ENCODE measurements at regions not wholly inside any gene's neighbourhood (a gene's known extent, or its start where the extent isn't known, plus 50 kb on each side); places are given as distances from the start of the nearest gene placed in this dataset.

GRCh38 chr12:14257303-14257733, 108.2 kb upstream of the ATF7IP start (continued):
- TF ChIP-seq FOXA1 (IDR thresholded peaks at IDR 0.05) = no peak
- TF ChIP-seq FOXA1 (CRISPR knock-in tag; IDR thresholded peaks at IDR 0.05) = no peak
- 0 out of 2 replicates have a peak, but pooled peaks have one; percentile 39 for TF ChIP-seq KDM5A (IDR thresholded peaks at IDR 0.05; ENCODE audit: borderline replicate concordance, low read length)
- TF ChIP-seq BHLHE40 (IDR thresholded peaks at IDR 0.05; ENCODE audit: low read length) = no peak
- no peak for TF ChIP-seq ZNF766 (CRISPR knock-in tag; IDR thresholded peaks at IDR 0.05; ENCODE audit: borderline replicate concordance)
- no peak for TF ChIP-seq ZNF879 (CRISPR knock-in tag; IDR thresholded peaks at IDR 0.05)
- TF ChIP-seq ZC3H13 (CRISPR knock-in tag; IDR thresholded peaks at IDR 0.05) = no peak
- TF ChIP-seq TMF1 (CRISPR knock-in tag; IDR thresholded peaks at IDR 0.05; ENCODE audit: low read depth) = no peak
- TF ChIP-seq CEBPB (IDR thresholded peaks at IDR 0.05; ENCODE audit: borderline replicate concordance, low read depth, low read length) = peak; percentile 24; the same call in 1 of the 2 replicates
- TF ChIP-seq STAT6 (CRISPR knock-in tag; IDR thresholded peaks at IDR 0.05; ENCODE audit: borderline replicate concordance) = no peak
- TF ChIP-seq NFIB (CRISPR knock-in tag; IDR thresholded peaks at IDR 0.05; ENCODE audit: borderline replicate concordance) = no peak
- no peak for TF ChIP-seq ZNF747 (CRISPR knock-in tag; IDR thresholded peaks at IDR 0.05; ENCODE audit: borderline replicate concordance)

Data from HepG2 (cell line).